HG02798 (cell line): ENCODE measurements at regions not wholly inside any gene's neighbourhood (a gene's known extent, or its start where the extent isn't known, plus 50 kb on each side); places are given as distances from the start of the nearest gene placed in this dataset.

Source experiments
- ATAC-seq: cut with Tn5 transposase; IDR thresholded peaks from one replicate; pipeline ENCODE4 v1.9.1; 2021; ENCODE audit warnings: mild to moderate bottlenecking; ENCODE audit not compliant: unreplicated experiment, poor library complexity

- no peak for ATAC-seq
Measured at GRCh38 chr11:95521133-95521542, 268.4 kb downstream of the FAM76B start.

- ATAC-seq = no peak
Measured at GRCh38 chr11:95520369-95521132, 269.0 kb downstream of the FAM76B start.

GRCh38 chr11:95519912-95520311 lies 269.7 kb downstream of the FAM76B start:
- ATAC-seq = no peak

- no peak for ATAC-seq
Measured at GRCh38 chr11:95517453-95517852, 272.1 kb downstream of the FAM76B start.

GRCh38 chr11:95516786-95517185 lies 272.8 kb downstream of the FAM76B start:
- no peak for ATAC-seq

GRCh38 chr11:95516175-95516574 lies 273.4 kb downstream of the FAM76B start:
- no peak for ATAC-seq

GRCh38 chr11:95515371-95515770 lies 274.2 kb downstream of the FAM76B start:
- ATAC-seq = no peak

- ATAC-seq = no peak
Measured at GRCh38 chr11:95514416-95515110, 275.0 kb downstream of the FAM76B start.

GRCh38 chr11:95512682-95513081 lies 276.9 kb downstream of the FAM76B start:
- no peak for ATAC-seq

GRCh38 chr11:95512177-95512576 lies 277.4 kb downstream of the FAM76B start:
- ATAC-seq = no peak

- no peak for ATAC-seq
Measured at GRCh38 chr11:95508219-95508890, 277.4 kb upstream of the SESN3 start.

- ATAC-seq = no peak
Measured at GRCh38 chr11:95507794-95508193, 276.8 kb upstream of the SESN3 start.

- no peak for ATAC-seq
Measured at GRCh38 chr11:95506777-95507176, 275.8 kb upstream of the SESN3 start.

GRCh38 chr11:95505927-95506426 lies 275.0 kb upstream of the SESN3 start:
- no peak for ATAC-seq

GRCh38 chr11:95503047-95503446 lies 272.0 kb upstream of the SESN3 start:
- no peak for ATAC-seq

- no peak for ATAC-seq
Measured at GRCh38 chr11:95502522-95502921, 271.5 kb upstream of the SESN3 start.

GRCh38 chr11:95501761-95502266 lies 270.8 kb upstream of the SESN3 start:
- ATAC-seq = no peak

GRCh38 chr11:95500466-95500865 lies 269.5 kb upstream of the SESN3 start:
- ATAC-seq = no peak

GRCh38 chr11:95499516-95500135 lies 268.6 kb upstream of the SESN3 start:
- no peak for ATAC-seq

GRCh38 chr11:95498722-95499425 lies 267.9 kb upstream of the SESN3 start:
- no peak for ATAC-seq
